Heart left ventricle (tissue), 16 donors: ENCODE measurements at regions not wholly inside any gene's neighbourhood (a gene's known extent, or its start where the extent isn't known, plus 50 kb on each side); places are given as distances from the start of the nearest gene placed in this dataset.

Experiments
- ATAC-seq, 4 donors: fragments of 200-7000 bp; cut with Tn5 transposase; one replicate each; pipeline ENCODE4 v1.9.1; 2020 to 2022; ENCODE audit warnings: moderate library complexity in 4 of 4, mild to moderate bottlenecking in 3 of 4, moderate number of reproducible peaks in 1 of 4
- DNase-seq, 5 donors: peaks; one replicate each; pipeline ENCODE4 v3.0.0-alpha.2; 2020
- H3K27ac ChIP-seq, 12 donors: fragments of 200-600 bp; sonication (generic) in 4 of 12; one replicate each; pipeline versions ENCODE4 v1.5.0 to v1.8.0; 2016 to 2022; ENCODE audit warnings: mild to moderate bottlenecking in 2 of 12
- H3K27me3 ChIP-seq, 9 donors: fragments of 200-600 bp; sonication (generic) in 2 of 9; one replicate each; pipeline versions ENCODE4 v1.5.1 to v1.8.0; 2016 to 2022; ENCODE audit warnings: mild to moderate bottlenecking in 3 of 9
- H3K36me3 ChIP-seq, 9 donors: fragments of 200-600 bp; sonication (generic) in 2 of 9; one replicate each; pipeline versions ENCODE4 v1.5.0 to v1.8.0; 2018 to 2022; ENCODE audit warnings: mild to moderate bottlenecking in 2 of 9
- H3K4me1 ChIP-seq, 12 donors: fragments of 200-600 bp; sonication (generic) in 4 of 12; one replicate each; pipeline versions ENCODE4 v1.5.0 to v1.8.0; 2016 to 2022; ENCODE audit warnings: mild to moderate bottlenecking in 3 of 12
- H3K4me3 ChIP-seq, 12 donors: fragments of 200-600 bp; sonication (generic) in 4 of 12; one replicate each; pipeline versions ENCODE4 v1.5.0 to v1.8.0; 2017 to 2022; ENCODE audit warnings: mild to moderate bottlenecking in 9 of 12, moderate library complexity in 4 of 12
- H3K9me3 ChIP-seq, 12 donors: fragments of 200-600 bp; sonication (generic) in 4 of 12; one replicate each; pipeline versions ENCODE4 v1.5.0 to v1.8.0; 2016 to 2022; ENCODE audit warnings: mild to moderate bottlenecking in 1 of 12
- CTCF ChIP-seq, 12 donors: fragments of 200-600 bp; sonication (generic) in 4 of 12; IDR thresholded peaks; one replicate each; pipeline versions ENCODE4 v1.5.0 to v1.8.0; 2018 to 2022; ENCODE audit warnings: antibody characterized with exemption in 12 of 12, mild to moderate bottlenecking in 5 of 12
- POLR2A ChIP-seq, 2 donors: fragments of 450-650 bp; IDR thresholded peaks; one replicate each; pipeline ENCODE4 v1.6.1; 2017; ENCODE audit warnings: antibody characterized with exemption in 2 of 2, mild to moderate bottlenecking in 2 of 2, moderate library complexity in 2 of 2
- WGBS, 4 donors: extraction: QIAGEN DNeasy Blood & Tissue Kit in 2 of 4; methylation state at CpG; one replicate each; pipeline versions ENCODE4 v1.1.5 to v1.1.7; 2013 to 2018; 5-methylcytosine and 5-hydroxymethylcytosine counted together
- intact Hi-C, 10 donors: fragments of 100-400 bp; cut with DNase I; formaldehyde crosslinking; loops; one replicate each; pipeline versions ENCODE4 v1.11.1 to v1.14.2; 2022
- donor health status: ischemic (EF 13 %, LVEDD 7.1; RV severe dilation, severe dysfunction).
- donor health status: healthy with polysubstance abuse.
- donor health status: DM: no; HTN: yes; CAD: no.
- donor health status: DM: no; HTN: no; CAD: no.
- donor health status: ischemic (EF 25% LVEDD 6.9; RV normal size, moderate dysfunction).
- donor health status: ischemic (EF 25% LVEDD 5.7; RV mildly dilated, moderate dysfunction).
- donor health status: healthy.
- donor health status: DM: yes; HTN: yes; CAD: no.
- donor health status: ischemic (EF 35%, LVEDD 5.7; RV mildly dilated, moderate dysfunction).
- donor health status: nonischemic (EF 11% LVEDD 7.7; RV severe dilation, severe dysfunction).
- donor health status: DM: yes; HTN: yes; CAD: no.
- donor health status: PGD.
- donor health status: ischemic (EF 29% LVEDD 5.4; RV normal size, mild dysfunction).
- donor health status: nonischemic (EF 23%, LVEDD 6.1; RV moderate dilation, normal function).

GRCh38 chrX:10393241-10393640 lies 227.1 kb downstream of the MID1 start:
- no peak for ATAC-seq
- peaks cover 0 to 5% (median 0%) of the 10 kb centered on the region in 9 donors for H3K27me3 ChIP-seq
- TF ChIP-seq POLR2A (IDR thresholded peaks at IDR 0.05) (no peak), CTCF (IDR thresholded peaks at IDR 0.05) (no peak)
- no peaks in the 10 kb centered on the region for H3K4me1 ChIP-seq
- H3K9me3 ChIP-seq, result no peaks in the 10 kb centered on the region
- no peak overlapping the region for H3K4me3 ChIP-seq
- 60 to 96% (median 86%) methylated on average over 3 of the region's 3 CpGs for WGBS, 4 donors
- intact Hi-C loops, result no loop called here
- no peak overlapping the region for H3K27ac ChIP-seq
- DNase-seq, result no peak
- no peaks in the 10 kb centered on the region for H3K36me3 ChIP-seq

GRCh38 chrX:10393899-10394298 lies 226.5 kb downstream of the MID1 start:
- Histone ChIP-seq H3K9me3 (no peaks in the 10 kb centered on the region), H3K36me3 (no peaks in the 10 kb centered on the region), H3K27me3 (no peaks in the 10 kb centered on the region), H3K4me1 (no peaks in the 10 kb centered on the region), H3K4me3 (no peak overlapping the region), H3K27ac (no peak overlapping the region)
- no peak for ATAC-seq
- no peak for DNase-seq
- intact Hi-C loops, result no loop called here
- WGBS, 4 donors, result 64 to 73% (median 68%) methylated on average over 6 of the region's 6 CpGs
- TF ChIP-seq POLR2A (IDR thresholded peaks at IDR 0.05), result no peak
- no peak for TF ChIP-seq CTCF (IDR thresholded peaks at IDR 0.05)

- TF ChIP-seq POLR2A (IDR thresholded peaks at IDR 0.05) (no peak), CTCF (IDR thresholded peaks at IDR 0.05) (no peak)
- ATAC-seq (no peak), DNase-seq (no peak)
- 33 to 71% (median 58%) methylated on average over 3 of the region's 3 CpGs for whole genome bisulfite sequencing, 4 donors
- Histone ChIP-seq H3K9me3 (no peaks in the 10 kb centered on the region), H3K4me1 (no peaks in the 10 kb centered on the region), H3K27me3 (no peaks in the 10 kb centered on the region), H3K27ac (no peak overlapping the region), H3K36me3 (no peaks in the 10 kb centered on the region), H3K4me3 (no peak overlapping the region)
- intact Hi-C loops, result no loop called here
These were observed 225.2 kb downstream of the MID1 start for GRCh38 chrX:10395179-10395578.
